ENCODE measurements at regions not wholly inside any gene's neighbourhood (a gene's known extent, or its start where the extent isn't known, plus 50 kb on each side); places are given as distances from the start of the nearest gene placed in this dataset.
"Not testable (repeated sequence)": the region's sequence is repeated elsewhere in the genome, so short reads cannot be mapped to it uniquely, and the experiment has no call there.

GRCh38 chr16:88148682-88149081 is 197.4 kb downstream of the BANP start:
- not testable (repeated sequence) for DNase-seq

- not testable (repeated sequence) for DNase-seq
Measured at GRCh38 chr16:88149158-88149603, 197.9 kb downstream of the BANP start.

- DNase-seq, result not testable (repeated sequence)
Measured at GRCh38 chr16:88149663-88150062, 198.4 kb downstream of the BANP start.

GRCh38 chr16:88150456-88151128 is 199.4 kb downstream of the BANP start:
- not testable (repeated sequence) for DNase-seq

- DNase-seq, result not testable (repeated sequence)
Measured at GRCh38 chr16:88151129-88151499, 199.9 kb downstream of the BANP start.

- DNase-seq, result not testable (repeated sequence)
Measured at GRCh38 chr16:88151859-88152843, 200.9 kb downstream of the BANP start.

GRCh38 chr16:88152879-88153278 is 201.6 kb downstream of the BANP start:
- not testable (repeated sequence) for DNase-seq

GRCh38 chr16:88153516-88153915 is 202.3 kb downstream of the BANP start:
- not testable (repeated sequence) for DNase-seq

GRCh38 chr16:88154886-88155285 is 203.7 kb downstream of the BANP start:
- not testable (repeated sequence) for DNase-seq

GRCh38 chr16:88155681-88156080 is 204.4 kb downstream of the BANP start:
- not testable (repeated sequence) for DNase-seq

GRCh38 chr16:88156640-88157283 is 205.5 kb downstream of the BANP start:
- not testable (repeated sequence) for DNase-seq

- DNase-seq, result not testable (repeated sequence)
Measured at GRCh38 chr16:88157686-88158085, 206.5 kb downstream of the BANP start.

- DNase-seq, result not testable (repeated sequence)
Measured at GRCh38 chr16:88158256-88159045, 207.2 kb downstream of the BANP start.

- DNase-seq, result not testable (repeated sequence)
Measured at GRCh38 chr16:88159046-88159896, 208.0 kb downstream of the BANP start.

- not testable (repeated sequence) for DNase-seq
Measured at GRCh38 chr16:88159897-88160335, 208.7 kb downstream of the BANP start.

- DNase-seq, result not testable (repeated sequence)
Measured at GRCh38 chr16:88161191-88161590, 210.0 kb downstream of the BANP start.

- DNase-seq, result not testable (repeated sequence)
Measured at GRCh38 chr16:88161623-88162275, 210.5 kb downstream of the BANP start.

- DNase-seq, result not testable (repeated sequence)
Measured at GRCh38 chr16:88162778-88163177, 211.5 kb downstream of the BANP start.

- DNase-seq, result not testable (repeated sequence)
Measured at GRCh38 chr16:88164196-88165039, 213.2 kb downstream of the BANP start.

Measured in activated CD4-positive, alpha-beta T cell treated with anti-CD3 and anti-CD28 coated beads, Interleukin-2, amount 50 U/mL, for 48 hours (primary cell).